ENCODE measurements at regions not wholly inside any gene's neighbourhood (a gene's known extent, or its start where the extent isn't known, plus 50 kb on each side); places are given as distances from the start of the nearest gene placed in this dataset.
"Not testable (repeated sequence)": the region's sequence is repeated elsewhere in the genome, so short reads cannot be mapped to it uniquely, and the experiment has no call there.

GRCh38 chr9:75365196-75365595, 276.9 kb downstream of the OSTF1 start:
- no peak for TF ChIP-seq CTCF (IDR thresholded peaks at IDR 0.05; ENCODE audit: extremely low read depth, missing control alignments)

GRCh38 chr9:75369989-75370388, 281.7 kb downstream of the OSTF1 start:
- DNase-seq (ENCODE audit: low spot score) = no peak
- TF ChIP-seq CTCF (IDR thresholded peaks at IDR 0.05; ENCODE audit: extremely low read depth, missing control alignments) = no peak

More at GRCh38 chr9:75365196-75365595, 276.9 kb downstream of the OSTF1 start:
- DNase-seq (ENCODE audit: low spot score) = no peak

- TF ChIP-seq CTCF (IDR thresholded peaks at IDR 0.05; ENCODE audit: extremely low read depth, missing control alignments) = no peak
- DNase-seq (ENCODE audit: low spot score) = no peak
These were observed 284.4 kb downstream of the OSTF1 start for GRCh38 chr9:75372499-75373268.

- TF ChIP-seq CTCF (IDR thresholded peaks at IDR 0.05; ENCODE audit: extremely low read depth, missing control alignments) = no peak
- DNase-seq (ENCODE audit: low spot score) = no peak
These were observed 288.5 kb downstream of the OSTF1 start for GRCh38 chr9:75376680-75377254.

GRCh38 chr9:75378036-75378435, 289.7 kb downstream of the OSTF1 start:
- TF ChIP-seq CTCF (IDR thresholded peaks at IDR 0.05; ENCODE audit: extremely low read depth, missing control alignments) = no peak
- DNase-seq (ENCODE audit: low spot score) = no peak

GRCh38 chr9:75378926-75379325, 290.6 kb downstream of the OSTF1 start:
- no peak for DNase-seq (ENCODE audit: low spot score)
- TF ChIP-seq CTCF (IDR thresholded peaks at IDR 0.05; ENCODE audit: extremely low read depth, missing control alignments) = no peak

GRCh38 chr9:75382126-75382525, 293.8 kb downstream of the OSTF1 start:
- no peak for TF ChIP-seq CTCF (IDR thresholded peaks at IDR 0.05; ENCODE audit: extremely low read depth, missing control alignments)
- DNase-seq (ENCODE audit: low spot score) = no peak

GRCh38 chr9:75383420-75384034, 295.2 kb downstream of the OSTF1 start:
- not testable (repeated sequence) for DNase-seq (ENCODE audit: low spot score)

Measured in GM20000 (cell line).